SK-N-SH (cell line): ENCODE measurements at regions not wholly inside any gene's neighbourhood (a gene's known extent, or its start where the extent isn't known, plus 50 kb on each side); places are given as distances from the start of the nearest gene placed in this dataset.
A peak's percentile ranks its signal among the peaks of the same experiment; 100 is the strongest.

ENCODE experiments used
- CTCF ChIA-PET: fragments of 300-600, 350-600 bp; formaldehyde crosslinking; extraction: SDS; loops from one replicate; lab custom pipeline; 2021; lab: Yijun Ruan, JAX
- POLR2A ChIA-PET: fragments of 350-600 bp; sonication (Branson Sonifier 250); formaldehyde crosslinking; extraction: SDS; loops from one replicate; lab custom pipeline; 2020; ENCODE audit warnings: antibody characterized with exemption, inconsistent platforms; lab: Yijun Ruan, JAX
- DNase-seq: peaks from one replicate; pipeline ENCODE4 v3.0.0; 2012
- H2AFZ ChIP-seq: fragments of 200-600 bp; sonication (generic); 2 replicates; pipeline ENCODE4 v1.8.1; 2016; ENCODE audit warnings: antibody characterized with exemption, mild to moderate bottlenecking, low read depth
- H3F3A ChIP-seq: fragments of 200-600 bp; sonication (generic); replicated peaks from 2 replicates; pipeline ENCODE3; 2016; ENCODE audit warnings: antibody characterized with exemption, mild to moderate bottlenecking; ENCODE audit not compliant: insufficient read depth
- H3K27ac ChIP-seq, 2 experiments: fragments of 200-500 bp in 1 of 2; fragments of 200-600 bp in 1 of 2; sonication (Bioruptor generic) in 1 of 2; sonication (generic), shearing (Covaris generic) in 1 of 2; 2 replicates each; pipeline versions ENCODE4 v1.5.1 to v1.6.1; 2014 to 2016; ENCODE audit warnings: low read depth in 2 of 2, inconsistent platforms in 1 of 2, low read length in 1 of 2, mild to moderate bottlenecking in 1 of 2, mixed read lengths in 1 of 2
- H3K27me3 ChIP-seq: fragments of 200-600 bp; sonication (generic), shearing (Covaris generic); 2 replicates; pipeline ENCODE4 v1.6.1; 2016; ENCODE audit warnings: mixed run types; ENCODE audit not compliant: insufficient read depth
- H3K36me3 ChIP-seq, 2 experiments: fragments of 200-500 bp in 1 of 2; fragments of 200-600 bp in 1 of 2; sonication (Bioruptor generic) in 1 of 2; sonication (generic) in 1 of 2; replicated peaks in 1 of 2; 2 replicates each; pipeline versions ENCODE3 to v1.5.1; 2014 to 2016; ENCODE audit warnings: low read length in 1 of 2, mild to moderate bottlenecking in 1 of 2; ENCODE audit not compliant: insufficient read depth in 2 of 2, control insufficient read depth in 1 of 2
- H3K4me1 ChIP-seq, 2 experiments: fragments of 200-500 bp in 1 of 2; fragments of 200-600 bp in 1 of 2; sonication (Bioruptor generic) in 1 of 2; sonication (generic), shearing (Covaris generic) in 1 of 2; 2 replicates each; pipeline versions ENCODE4 v1.5.1 to v1.6.1; 2014 to 2016; ENCODE audit warnings: low read depth in 1 of 2, low read length in 1 of 2, mixed run types in 1 of 2; ENCODE audit not compliant: insufficient read depth in 2 of 2, control insufficient read depth in 1 of 2
- H3K4me2 ChIP-seq: fragments of 200-600 bp; sonication (generic), shearing (Covaris generic); 2 replicates; pipeline ENCODE4 v1.6.1; 2017; ENCODE audit warnings: mixed run types
- H3K4me3 ChIP-seq, 2 experiments: fragments of 200-500 bp in 1 of 2; fragments of 200-600 bp in 1 of 2; sonication (Bioruptor generic) in 1 of 2; sonication (generic), shearing (Covaris generic) in 1 of 2; 2 replicates each; pipeline versions ENCODE4 v1.5.1 to v1.8.1; 2014 to 2016; ENCODE audit warnings: low read depth in 2 of 2, inconsistent platforms in 1 of 2, low read length in 1 of 2, mild to moderate bottlenecking in 1 of 2, mixed read lengths in 1 of 2, moderate library complexity in 1 of 2
- H3K79me2 ChIP-seq: fragments of 200-600 bp; sonication (generic); 2 replicates; pipeline ENCODE4 v1.8.1; 2017; ENCODE audit warnings: mild to moderate bottlenecking; ENCODE audit not compliant: insufficient read depth
- H3K9ac ChIP-seq: fragments of 200-600 bp; sonication (generic); 2 replicates; pipeline ENCODE4 v1.6.1; 2017; ENCODE audit warnings: mixed run types
- H3K9me2 ChIP-seq: fragments of 200-600 bp; sonication (generic); 2 replicates; pipeline ENCODE4 v1.6.1; 2017; ENCODE audit warnings: mixed run types
- H3K9me3 ChIP-seq: fragments of 200-600 bp; sonication (generic); 2 replicates; pipeline ENCODE4 v1.6.1; 2017; ENCODE audit warnings: mixed run types, mild to moderate bottlenecking, moderate library complexity
- H4K20me1 ChIP-seq: fragments of 200-600 bp; sonication (generic); 2 replicates; pipeline ENCODE4 v1.6.1; 2017; ENCODE audit warnings: mild to moderate bottlenecking, mixed run types; ENCODE audit not compliant: insufficient read depth
- EZH2phosphoT487 ChIP-seq: fragments of 200-600 bp; sonication (generic); IDR thresholded peaks from 2 replicates; pipeline ENCODE4 v1.6.1; 2017; ENCODE audit warnings: low read depth, mixed run types, mild to moderate bottlenecking, antibody characterized with exemption, moderate library complexity, borderline replicate concordance
- FOSL2 ChIP-seq: IDR thresholded peaks from 2 replicates; pipeline ENCODE4 v1.4.0; 2012; ENCODE audit warnings: low read depth, mild to moderate bottlenecking, moderate library complexity, borderline replicate concordance
- MAX ChIP-seq: IDR thresholded peaks from 2 replicates; pipeline ENCODE4 v1.4.0; 2012; ENCODE audit warnings: low read depth
- PBX3 ChIP-seq: IDR thresholded peaks from 2 replicates; pipeline ENCODE4; 2012
- RAD21 ChIP-seq: IDR thresholded peaks from 2 replicates; pipeline ENCODE4 v1.6.1; 2012; ENCODE audit warnings: mild to moderate bottlenecking, low read length
- SMC3 ChIP-seq: IDR thresholded peaks from 2 replicates; pipeline ENCODE4 v1.6.1; 2012; ENCODE audit warnings: low read depth, low read length, improper control_type of control experiment
- WGBS: methylation state at CpG from one replicate; pipeline ENCODE4 v1.1.6; 2017; ENCODE audit warnings: low lambda C conversion rate; 5-methylcytosine and 5-hydroxymethylcytosine counted together
- TF ChIP-seq, protein P1 (sequence below): IDR thresholded peaks from 2 replicates; pipeline ENCODE4 v1.4.0; 2012; ENCODE audit warnings: low read depth, borderline replicate concordance
- TF ChIP-seq, protein P2 (sequence below): fragments of 200-600 bp; sonication (generic); IDR thresholded peaks from 2 replicates; pipeline ENCODE4 v1.6.1; 2017; ENCODE audit warnings: antibody characterized with exemption, mild to moderate bottlenecking, moderate library complexity

- Histone ChIP-seq H3K4me2 (0 out of 2 replicates have a peak overlapping the region, but pooled peaks have one; percentile 35), H3K9me3 (no peaks in the 10 kb centered on the region), H3K27me3 (no peaks in the 10 kb centered on the region; the same call in 1 of the 2 replicates), H3K27ac (no peak overlapping the region), H4K20me1 (no peaks in the 10 kb centered on the region), H3K4me3 (no peak overlapping the region; a peak in 2 of 4 replicates), H3K9me2 (no peaks in the 10 kb centered on the region), H3K4me1 (no peaks in the 10 kb centered on the region), H3K79me2 (no peaks in the 10 kb centered on the region), H3K36me3 (no peaks in the 10 kb centered on the region), H2AFZ (peak overlapping the region; percentile 64; the same call in 1 of the 2 replicates), H3K9ac (no peak overlapping the region), H3F3A (no peaks in the 10 kb centered on the region)
- 39% methylated on average over 8 of the region's 8 CpGs for WGBS
- TF ChIP-seq EZH2phosphoT487 (no peak), RAD21 (peak; percentile 78), SMC3 (peak; percentile 44), PBX3 (0 out of 2 replicates have a peak, but pooled peaks have one; percentile 23), MAX (no peak)
- TF ChIP-seq, protein P1, sequence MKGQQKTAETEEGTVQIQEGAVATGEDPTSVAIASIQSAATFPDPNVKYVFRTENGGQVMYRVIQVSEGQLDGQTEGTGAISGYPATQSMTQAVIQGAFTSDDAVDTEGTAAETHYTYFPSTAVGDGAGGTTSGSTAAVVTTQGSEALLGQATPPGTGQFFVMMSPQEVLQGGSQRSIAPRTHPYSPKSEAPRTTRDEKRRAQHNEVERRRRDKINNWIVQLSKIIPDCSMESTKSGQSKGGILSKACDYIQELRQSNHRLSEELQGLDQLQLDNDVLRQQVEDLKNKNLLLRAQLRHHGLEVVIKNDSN, result no peak
- TF ChIP-seq, protein P2, sequence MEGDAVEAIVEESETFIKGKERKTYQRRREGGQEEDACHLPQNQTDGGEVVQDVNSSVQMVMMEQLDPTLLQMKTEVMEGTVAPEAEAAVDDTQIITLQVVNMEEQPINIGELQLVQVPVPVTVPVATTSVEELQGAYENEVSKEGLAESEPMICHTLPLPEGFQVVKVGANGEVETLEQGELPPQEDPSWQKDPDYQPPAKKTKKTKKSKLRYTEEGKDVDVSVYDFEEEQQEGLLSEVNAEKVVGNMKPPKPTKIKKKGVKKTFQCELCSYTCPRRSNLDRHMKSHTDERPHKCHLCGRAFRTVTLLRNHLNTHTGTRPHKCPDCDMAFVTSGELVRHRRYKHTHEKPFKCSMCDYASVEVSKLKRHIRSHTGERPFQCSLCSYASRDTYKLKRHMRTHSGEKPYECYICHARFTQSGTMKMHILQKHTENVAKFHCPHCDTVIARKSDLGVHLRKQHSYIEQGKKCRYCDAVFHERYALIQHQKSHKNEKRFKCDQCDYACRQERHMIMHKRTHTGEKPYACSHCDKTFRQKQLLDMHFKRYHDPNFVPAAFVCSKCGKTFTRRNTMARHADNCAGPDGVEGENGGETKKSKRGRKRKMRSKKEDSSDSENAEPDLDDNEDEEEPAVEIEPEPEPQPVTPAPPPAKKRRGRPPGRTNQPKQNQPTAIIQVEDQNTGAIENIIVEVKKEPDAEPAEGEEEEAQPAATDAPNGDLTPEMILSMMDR, result peak; percentile 61
- DNase-seq, result peak; percentile 19
- CTCF ChIA-PET, result interaction anchor here (0.7 to 1.0 kb wide), 4 partner anchors 21 to 1207 kb away, joined by 3 to 5 read pairs (median 4); no protein-coding TSS in a partner anchor
- POLR2A ChIA-PET, result no interaction called here
These were observed 99.5 kb upstream of the FBXL17 start for GRCh38 chr5:108481355-108481931.

DNA sequence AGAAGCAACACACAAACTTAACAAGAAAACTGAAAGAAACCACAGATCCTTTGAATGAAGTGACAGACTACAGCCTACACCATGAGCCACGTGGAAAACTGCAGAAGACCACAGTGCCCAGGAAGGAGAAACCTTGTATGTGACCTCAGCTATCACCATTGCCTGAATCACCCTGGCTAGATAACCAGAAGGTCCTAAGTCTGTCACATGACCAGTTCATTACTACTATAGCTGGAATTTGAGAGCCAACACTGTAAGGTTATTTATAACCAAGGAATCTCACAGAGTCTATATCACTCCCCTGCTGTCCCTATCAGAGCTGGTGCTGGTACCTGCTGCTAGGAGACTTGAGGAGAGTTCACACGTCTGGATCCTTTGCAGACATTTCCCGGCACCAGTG, 90.3 kb upstream of the FBXL17 start:
- WGBS, result 0% methylated on average over 1 of the region's 3 CpGs
- Histone ChIP-seq H4K20me1 (no peaks in the 10 kb centered on the region), H3K27me3 (no peaks in the 10 kb centered on the region; the same call in 1 of the 2 replicates), H3K9me2 (no peaks in the 10 kb centered on the region), H3K4me1 (no peaks in the 10 kb centered on the region), H3K4me3 (no peak overlapping the region), H3K9ac (no peak overlapping the region), H3K79me2 (no peaks in the 10 kb centered on the region), H3K4me2 (no peak overlapping the region), H3K27ac (no peak overlapping the region), H3K9me3 (no peaks in the 10 kb centered on the region), H3F3A (no peaks in the 10 kb centered on the region), H2AFZ (no peak overlapping the region), H3K36me3 (no peaks in the 10 kb centered on the region)
- no peak for DNase-seq
- ChIA-PET POLR2A (no interaction called here), CTCF (no interaction called here)
- TF ChIP-seq FOSL2, result no peak
